ENCODE measurements at regions not wholly inside any gene's neighbourhood (a gene's known extent, or its start where the extent isn't known, plus 50 kb on each side); places are given as distances from the start of the nearest gene placed in this dataset.

DNA sequence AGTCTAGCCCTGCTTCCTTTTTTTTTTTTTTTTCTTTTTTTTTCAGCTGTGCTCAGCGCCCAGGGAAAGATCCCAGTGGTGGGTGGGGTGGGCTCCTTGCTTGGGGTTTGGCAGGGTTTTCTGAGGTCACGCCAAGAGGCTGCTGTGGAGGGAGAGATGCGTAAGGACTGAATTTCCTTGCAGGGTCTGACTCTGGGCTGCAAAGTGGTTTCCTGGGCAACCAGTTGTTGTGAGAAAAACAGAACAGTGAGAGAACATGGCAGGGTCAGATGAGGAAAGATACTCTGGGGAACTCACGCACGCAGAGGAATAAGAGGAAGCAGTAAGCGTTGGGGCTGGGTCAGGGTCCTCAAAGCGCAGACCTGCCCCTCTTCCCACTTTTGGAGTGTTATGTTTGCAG, 119.5 kb downstream of the IRF8 start:
- DNase-seq: no peak

DNA sequence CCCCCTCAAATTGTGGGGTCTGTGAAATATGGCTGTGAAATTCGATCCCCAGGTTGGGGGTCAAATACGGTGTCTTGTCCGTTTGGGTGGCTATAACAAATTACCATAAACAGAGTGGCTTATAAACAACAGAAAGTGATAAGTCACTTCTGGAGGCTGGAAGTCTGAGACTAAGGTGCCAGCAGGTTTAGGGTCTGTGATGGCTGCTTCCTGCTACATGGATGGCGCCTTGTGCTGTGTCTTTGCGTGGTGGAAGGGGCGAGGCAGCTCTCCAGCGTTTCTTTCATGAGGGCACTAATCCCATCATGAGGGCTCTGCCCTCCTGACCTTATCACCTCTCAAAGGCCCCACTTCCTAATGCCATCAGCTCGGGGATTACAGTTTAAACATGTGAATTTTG, 120.0 kb downstream of the IRF8 start:
- DNase-seq: no peak

DNA sequence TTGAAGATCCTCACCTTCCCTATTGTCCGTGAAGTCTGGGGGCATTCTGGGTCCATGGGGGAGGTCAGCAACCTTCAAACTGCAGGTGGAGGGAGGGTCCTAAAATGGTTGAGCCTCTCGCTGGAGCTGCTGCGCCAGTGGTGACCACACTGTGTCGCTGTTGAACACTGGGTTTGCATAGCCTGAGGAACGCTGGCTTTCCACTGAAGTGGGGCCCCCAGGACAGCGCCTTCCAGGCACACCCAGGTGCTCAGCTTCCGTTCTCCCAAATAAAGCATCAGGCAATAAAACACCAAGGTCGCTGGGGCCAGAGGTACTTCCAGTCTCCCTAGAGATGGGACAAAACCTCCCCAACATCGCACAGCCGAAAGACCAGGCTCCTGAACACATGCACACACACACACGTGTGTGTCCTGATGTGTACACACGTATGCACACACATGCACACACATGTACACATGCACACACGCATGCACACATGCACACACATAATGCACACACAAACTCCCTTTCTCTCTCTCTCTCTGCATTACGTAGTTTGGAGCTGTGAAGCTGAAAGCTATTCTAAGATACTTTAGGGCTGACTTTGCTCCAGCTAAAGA, 120.6 kb downstream of the IRF8 start:
- no peak for DNase-seq

DNA sequence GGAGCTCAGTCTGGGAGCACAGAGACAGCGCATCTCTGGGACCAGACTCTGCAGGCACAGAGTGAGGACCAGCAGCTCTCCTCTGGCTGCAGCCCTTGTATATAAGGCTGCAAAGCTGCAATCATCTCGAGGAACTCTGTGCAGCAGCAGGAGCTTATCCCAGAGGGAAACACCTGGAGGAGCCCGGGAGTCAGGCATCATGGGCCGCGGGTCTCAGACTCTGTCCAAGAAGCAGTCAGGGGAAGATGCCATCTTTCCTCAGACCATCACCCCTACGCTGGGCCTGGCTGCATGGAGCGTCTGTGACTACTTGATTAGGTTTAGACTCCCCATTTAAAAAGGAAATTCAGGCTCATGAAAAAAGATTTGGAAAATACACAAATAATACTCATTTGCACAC, 122.0 kb downstream of the IRF8 start:
- no peak for DNase-seq

DNA sequence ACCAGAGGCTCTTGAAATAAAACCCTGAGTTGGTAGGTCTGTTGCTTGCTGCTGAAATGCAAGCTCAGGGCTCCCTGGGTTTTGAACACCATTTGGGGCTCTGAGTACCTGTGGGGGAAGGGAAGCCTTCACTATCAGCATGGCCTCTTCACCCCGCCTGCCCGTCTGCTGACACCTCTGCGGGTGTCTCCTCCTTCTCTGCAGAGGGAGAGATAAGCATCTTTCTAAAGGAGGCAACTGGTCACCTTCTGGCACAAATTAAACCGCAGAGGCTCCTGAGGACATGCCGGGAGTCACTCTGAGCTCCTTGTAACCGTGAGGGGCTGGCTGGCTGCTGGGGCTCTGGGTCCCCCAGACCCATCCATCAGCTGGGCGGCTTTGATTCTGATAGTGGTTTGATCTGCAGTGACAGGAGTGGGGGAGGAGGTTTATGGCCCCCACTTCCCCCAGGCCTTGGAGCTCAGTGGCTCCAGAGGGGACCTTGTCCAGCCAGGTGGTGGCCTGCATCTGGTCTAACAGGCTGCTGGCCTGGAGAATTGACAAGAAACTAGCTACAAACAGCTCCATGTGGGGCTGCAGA, 123.5 kb downstream of the IRF8 start:
- DNase-seq: no peak

DNA sequence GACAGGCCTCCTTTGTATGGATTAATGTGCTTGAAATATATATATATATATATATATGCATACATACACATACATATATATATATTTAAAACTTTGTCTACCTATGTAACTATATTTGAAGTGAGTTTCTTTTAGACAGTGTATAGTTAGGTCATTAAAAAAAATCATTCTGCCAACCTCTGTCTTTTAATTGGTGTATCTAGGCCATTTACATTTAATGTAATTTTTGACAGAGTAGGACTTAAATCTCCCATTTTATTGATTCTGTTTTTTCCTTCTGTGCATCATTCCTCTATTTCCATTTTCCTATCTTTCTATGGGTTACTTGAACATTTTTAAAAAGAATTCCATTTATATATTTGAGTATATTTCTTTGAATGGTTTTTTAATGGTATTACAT, 125.2 kb downstream of the IRF8 start:
- DNase-seq: no peak

DNA sequence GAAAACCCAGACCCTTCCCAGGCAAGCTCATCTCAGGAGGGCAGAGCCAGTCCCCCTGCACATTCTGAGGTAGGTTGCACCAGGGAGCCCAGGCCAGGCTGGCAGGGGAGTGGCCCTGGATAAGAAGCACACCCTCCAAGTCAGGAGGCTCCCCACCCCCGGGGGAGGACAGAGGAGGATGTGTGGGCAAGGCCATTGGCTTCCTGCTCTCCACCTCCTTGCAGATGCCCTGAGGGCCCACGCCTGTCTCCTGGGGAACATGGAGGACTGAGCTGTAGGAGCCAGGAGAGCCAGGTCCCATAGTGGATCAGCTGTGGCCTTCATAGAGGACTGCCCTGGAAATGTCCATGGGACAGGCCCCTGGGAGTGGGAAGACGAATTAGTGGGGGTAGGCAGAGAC, 126.7 kb downstream of the IRF8 start:
- no peak for DNase-seq

DNA sequence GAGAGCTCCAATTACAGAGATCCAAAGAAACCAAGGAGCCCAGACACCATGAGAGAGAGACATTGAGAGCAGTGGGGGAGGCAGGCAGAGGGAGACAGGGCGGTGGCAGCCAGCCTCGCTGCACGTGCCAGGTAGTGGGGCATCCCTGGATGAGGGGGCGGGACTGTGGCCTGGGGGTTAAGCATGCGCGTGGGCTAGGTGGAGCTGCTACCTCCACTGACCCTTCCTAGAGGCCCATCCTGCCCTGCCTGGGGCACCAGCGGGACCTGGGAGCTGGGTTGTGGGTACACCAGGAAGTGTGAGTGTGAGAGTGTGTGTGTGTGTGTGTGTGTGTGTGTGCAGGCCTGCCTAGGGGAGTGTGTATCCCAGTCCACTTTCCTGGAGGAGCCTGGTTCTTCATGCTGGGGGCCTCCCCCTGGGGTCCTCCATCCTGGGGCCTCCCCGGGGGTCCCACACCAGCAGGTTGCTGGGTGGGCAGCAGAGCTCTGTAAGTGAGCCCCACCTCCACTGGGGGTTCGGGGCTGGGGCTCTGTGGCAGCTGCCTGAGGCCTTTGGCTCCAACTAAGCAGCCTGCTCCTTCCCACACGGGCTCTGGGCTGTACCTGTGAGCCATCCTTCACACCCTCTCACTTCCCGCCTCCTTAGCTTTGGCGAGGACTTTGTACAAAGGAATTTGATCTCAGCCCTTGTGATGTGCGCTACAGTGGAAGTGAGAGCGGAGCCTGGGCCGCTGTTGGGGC, 127.4 kb downstream of the IRF8 start:
- DNase-seq: no peak

DNA sequence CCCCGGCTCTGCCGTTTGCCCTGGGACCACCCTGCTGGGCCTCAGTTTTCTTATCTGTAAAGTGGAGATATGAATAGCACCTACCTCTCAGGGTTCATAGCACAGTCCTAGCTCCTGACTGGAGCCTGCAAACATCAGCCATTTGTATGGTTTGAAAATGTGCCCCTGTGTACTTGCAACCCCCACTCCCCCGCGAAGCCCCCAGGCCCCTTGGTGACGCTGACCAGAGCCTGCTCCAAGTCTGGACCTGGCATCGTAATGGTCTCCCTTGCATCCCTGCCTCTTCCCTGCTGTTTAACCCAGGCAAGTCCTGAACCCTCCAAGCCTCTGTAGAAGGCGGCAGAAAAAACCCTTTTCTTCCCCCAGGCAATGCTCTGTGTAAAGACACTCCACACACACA, 128.0 kb downstream of the IRF8 start:
- no peak for DNase-seq

DNA sequence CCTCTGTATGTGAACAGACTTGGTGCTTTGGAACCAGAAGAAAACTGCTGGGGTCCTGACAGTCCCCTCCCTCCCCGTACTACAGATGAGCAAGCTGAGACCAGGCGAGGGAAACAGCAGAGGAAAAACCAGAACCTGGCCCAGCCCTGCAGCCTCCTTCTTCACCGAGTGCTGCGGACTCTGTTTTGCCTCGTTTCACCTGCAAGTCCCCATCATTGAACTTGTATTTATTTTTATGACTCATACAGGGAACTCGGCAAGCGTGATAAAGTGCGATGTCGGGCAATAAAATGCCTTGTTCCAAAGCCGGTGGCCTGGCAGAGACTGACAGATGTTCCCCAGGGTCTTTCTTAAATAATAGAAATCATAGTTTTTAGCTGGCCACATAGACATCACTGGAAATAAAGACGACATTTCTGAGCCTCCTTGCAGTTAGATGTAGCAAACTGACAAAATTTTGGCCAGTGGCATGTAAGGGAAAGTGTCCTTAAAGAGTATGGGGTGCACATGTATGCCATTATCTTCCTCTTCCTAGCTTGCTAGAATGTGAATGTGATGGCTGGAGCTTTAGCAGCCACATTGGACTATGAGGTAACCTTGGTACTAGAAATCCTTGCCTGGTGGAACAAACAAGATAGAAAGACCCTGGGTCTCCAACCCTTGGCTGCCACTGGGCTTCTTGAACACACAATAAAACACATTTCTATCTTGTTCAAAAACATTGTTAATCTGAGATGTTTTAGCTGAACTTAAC, 128.6 kb downstream of the IRF8 start:
- no peak for DNase-seq

DNA sequence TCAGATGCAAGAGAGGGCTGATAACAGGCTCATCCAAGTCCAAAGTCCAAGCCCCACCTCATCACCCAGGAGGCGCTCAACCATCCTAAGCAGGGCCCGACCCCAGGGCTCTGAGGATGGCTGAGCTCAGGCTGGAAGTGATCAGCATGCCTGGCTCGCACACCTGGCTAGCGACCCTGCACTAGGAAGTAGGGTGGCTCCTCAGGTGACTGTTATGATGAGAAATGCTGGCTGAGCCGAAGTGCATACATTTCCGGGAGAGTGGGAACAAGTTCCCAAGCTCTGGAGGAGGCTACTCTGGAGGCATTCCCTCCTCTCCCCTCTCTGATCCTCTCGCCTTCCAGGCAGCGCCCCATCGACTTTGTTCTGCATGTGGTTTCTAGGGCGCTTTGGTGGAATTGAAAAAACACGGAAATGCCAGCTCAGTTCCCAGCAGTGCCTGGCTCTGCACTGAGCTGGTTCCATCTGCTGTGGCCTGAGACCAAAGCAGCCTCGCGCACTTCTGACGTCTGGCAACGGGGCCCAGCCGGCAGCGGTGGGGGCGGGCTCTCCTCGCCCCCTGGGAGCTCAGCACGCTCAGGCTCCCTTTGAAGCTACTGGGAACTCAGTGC, 130.3 kb downstream of the IRF8 start:
- no peak for DNase-seq

DNA sequence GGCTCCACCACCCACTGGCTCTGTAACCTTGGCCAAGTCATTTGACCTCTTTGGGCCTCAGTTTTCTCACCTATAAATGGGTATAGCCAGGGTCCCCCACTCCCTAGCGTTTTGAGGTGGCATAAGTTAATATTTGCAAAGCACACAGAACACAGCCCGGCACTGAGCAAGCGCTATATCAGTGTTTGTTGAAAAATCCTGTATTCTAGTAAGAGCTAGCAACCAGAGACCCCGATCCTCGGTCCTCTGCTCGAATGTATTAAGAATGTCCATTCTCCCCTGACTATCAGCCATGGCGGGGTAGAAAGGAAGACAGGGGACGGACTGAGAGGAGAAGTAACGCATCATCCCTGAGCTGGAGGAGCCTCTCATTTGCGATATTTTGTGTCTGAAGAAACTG, 131.2 kb downstream of the IRF8 start:
- no peak for DNase-seq

DNA sequence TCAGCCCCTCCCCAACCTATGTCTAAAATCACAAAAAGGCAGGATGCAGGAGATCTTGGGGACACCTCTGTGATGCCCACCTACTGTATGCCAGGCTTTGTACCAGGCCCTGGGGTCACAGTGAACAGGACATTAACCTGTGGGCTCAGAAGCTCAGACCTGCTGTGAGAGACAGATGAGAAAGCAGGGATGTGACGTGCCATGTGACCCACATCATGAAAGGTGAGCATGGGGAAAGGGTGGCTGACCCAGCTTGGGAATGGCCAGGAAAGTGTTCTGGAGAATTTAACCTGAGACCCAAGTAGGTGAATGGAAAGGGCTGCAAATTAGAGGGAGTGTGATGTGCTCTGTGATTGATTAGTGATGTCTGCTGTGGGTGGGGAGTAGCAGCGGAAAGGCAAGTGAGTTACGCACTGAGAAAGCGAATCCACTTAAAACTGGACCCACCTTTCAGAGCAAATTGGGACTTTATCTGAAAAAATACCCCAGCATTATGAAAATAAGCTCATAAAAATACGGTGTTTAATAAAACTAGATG, 132.2 kb downstream of the IRF8 start:
- DNase-seq: no peak

DNA sequence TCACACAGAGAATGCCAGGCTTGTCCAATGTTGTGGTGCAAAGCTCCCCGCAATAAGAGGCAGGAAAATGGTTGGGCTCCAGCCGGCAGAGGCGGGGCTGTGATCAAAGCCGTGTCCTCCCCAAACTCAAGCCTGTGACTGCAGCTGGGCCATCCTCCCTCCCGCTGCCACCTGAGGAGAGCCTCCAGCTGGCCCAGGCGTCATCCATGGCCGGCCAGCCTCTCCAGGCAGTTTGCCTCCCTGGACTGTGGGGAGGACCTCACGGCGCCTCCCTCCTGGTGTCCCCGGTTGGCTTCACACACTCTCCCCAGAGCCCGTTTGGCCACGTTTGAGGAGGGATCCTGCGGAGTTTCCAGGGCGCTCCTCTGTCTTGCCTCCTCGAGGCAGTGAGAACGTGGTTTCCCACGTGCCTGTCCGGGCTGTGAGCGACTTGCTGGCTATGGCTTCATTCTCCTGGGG, 134.1 kb downstream of the IRF8 start:
- peak; percentile 31 for DNase-seq

DNA sequence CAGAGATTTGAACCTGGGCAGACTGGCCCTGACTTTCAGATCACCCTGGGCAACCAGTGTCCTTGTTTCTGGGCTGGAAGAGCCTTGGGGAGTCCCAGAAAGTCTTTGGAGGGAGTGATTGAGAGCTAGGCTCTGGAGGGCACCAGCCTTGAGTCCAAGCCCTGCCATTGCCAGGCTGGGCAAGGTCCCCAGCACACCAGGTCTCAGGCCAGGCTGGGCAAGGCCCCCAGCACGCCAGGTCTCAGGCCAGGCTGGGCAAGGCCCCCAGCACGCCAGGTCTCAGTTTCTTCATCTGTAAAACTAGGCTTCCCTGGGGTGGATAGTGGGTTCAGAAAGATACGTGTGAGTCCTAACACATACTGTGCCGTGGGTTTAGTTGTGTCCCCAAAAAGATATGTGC, 135.0 kb downstream of the IRF8 start:
- no peak for DNase-seq

DNA sequence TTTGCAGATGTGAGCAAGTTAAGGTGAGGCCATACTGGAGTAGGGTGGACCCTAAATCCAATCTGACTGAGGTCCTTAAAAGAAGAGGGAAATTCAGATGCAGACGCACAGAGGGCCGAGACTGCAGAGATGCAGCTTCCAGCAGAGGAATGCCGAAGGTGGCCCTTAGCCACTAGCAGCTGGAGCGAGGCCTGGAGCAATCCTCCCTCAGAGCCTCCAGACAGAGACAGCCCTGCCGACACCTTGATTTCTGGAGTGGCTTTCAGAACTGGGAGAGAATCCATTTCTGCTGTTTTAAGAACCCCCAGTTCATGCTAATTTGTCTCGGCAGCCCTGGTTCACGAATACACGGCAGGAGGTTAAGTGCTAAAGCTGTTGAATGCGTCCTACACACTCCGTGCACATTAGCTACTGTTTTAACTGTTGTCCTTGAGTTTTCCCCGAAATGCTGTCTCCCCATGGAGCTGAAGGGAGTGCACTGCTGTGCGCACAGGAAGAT, 135.5 kb downstream of the IRF8 start:
- no peak for DNase-seq

DNA sequence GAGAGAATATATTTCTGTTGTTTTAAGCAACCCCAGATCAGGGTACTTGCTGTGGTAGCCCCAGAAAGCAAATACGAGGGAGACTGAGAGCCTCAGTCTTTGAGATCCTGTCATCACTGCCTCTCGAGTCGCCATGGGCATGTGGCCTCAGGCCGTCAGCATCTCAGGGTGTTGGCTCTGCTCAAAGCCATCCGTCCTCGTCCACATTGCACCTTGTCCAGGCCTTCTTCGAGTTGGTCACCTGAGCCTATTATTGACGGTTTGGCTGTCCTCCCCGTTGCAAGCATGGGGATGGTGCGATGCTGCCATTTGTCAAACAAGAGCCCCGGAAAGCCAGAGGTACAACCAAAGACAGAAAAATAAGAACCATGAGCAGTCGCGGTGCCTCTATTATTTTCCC, 136.9 kb downstream of the IRF8 start:
- DNase-seq: no peak

DNA sequence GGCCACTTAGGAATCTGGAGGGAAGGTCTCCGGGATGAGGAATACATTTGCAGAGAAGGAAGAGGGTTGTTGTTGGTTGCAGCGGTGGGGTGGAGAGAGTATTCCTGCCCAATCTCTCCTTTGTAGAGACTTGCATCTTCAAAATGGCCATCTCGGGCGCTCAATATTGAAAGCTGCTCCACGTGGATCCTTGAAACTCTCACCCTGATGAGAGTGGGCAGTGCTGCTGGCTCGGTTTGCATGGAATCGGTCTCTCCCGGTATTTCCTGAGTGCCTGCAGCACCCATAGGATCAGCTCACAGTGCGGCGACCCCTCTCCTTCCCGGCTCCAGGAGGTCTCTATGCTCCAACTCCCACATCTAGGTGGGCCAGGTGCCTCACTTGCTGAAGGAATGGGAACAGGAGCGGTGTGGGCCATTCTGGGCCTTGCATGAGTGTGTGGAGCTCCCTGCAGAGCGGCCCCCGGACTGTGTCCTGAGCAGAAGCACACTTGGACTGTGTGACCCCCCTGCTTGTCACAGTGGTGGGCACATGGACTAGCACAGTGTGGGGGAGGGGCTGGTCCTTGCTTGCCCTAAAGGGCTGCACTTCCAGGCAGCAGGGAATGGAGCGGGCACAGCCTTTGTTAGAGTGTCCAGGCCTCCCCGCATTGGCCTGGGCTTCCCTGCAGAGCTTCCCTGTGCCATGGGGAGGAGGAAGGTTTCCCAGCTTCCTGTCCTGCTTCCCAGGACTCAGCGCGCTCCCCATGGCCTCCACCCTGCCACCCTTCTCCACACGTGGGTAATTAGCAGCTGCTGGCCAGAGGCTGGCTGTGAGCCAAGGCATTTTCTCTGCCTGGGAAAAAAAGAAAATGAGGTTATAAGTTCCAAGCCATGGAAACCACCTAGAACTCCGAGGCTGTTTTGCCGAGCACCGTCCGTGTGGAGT, 139.3 kb downstream of the IRF8 start:
- no peak for DNase-seq

DNA sequence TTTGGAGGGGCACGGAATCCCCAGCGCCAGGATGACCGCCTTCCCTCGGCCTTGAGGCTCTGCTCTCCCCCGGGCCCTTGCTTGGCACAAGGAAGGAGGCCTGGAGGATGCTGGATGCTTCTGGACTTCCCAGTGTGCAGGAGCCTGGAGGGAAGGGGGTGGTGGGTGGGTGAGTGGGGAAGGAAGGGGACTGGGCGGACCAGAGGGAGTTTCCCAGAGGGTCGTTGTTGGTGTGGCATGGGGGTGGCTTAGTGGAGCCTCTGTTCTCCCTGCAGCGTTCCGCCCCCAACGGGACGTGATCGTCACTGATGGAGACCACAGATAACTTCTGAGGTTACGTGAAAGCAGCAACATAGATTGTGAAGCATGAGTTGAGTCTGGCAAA, 140.0 kb downstream of the IRF8 start:
- no peak for DNase-seq

DNA sequence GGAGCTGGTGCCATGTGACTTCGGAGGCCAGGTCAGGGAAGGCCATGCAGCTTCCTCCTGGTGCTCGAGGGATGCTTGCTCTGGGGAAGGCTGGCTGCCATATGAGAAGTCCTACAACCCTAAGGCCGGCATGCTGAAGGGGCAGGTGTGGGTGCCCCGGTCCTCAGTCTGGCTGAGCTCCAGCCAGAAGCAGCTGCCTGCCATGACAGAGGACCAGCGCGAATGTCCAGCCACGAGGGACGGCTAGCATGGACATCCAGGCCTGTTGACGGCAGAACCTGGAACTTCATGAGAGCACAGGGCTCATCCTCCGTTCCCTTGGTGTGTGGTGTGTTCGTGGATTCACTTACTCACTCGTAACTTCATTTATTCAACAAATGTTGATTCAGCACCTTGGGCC, 140.6 kb downstream of the IRF8 start:
- no peak for DNase-seq

DNA sequence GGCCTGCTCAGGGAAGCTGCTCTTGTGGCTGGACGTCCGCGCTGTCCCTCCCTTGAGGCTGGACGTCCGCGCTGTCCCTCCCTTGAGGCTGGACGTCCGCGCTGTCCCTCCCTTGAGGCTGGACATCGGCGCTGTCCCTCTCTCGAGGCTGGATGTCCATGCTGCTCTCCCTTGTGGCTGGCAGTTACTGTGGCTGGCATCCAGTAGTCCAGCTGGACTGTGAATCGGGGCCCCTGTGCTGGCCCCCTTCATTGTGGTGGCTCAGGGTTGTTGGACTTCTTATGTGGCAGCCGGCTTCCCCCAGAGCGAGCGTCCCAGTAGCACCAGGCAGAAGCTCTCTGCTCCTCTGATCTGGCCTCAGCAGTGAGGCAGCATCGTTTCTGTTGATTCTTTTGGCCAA, 141.5 kb downstream of the IRF8 start:
- DNase-seq: no peak

Data from occipital lobe (tissue), 1 donor.